HG02642 (cell line): ENCODE measurements at regions not wholly inside any gene's neighbourhood (a gene's known extent, or its start where the extent isn't known, plus 50 kb on each side); places are given as distances from the start of the nearest gene placed in this dataset.

ENCODE experiments used
- ATAC-seq: cut with Tn5 transposase; IDR thresholded peaks from one replicate; pipeline ENCODE4 v1.9.1; 2021; ENCODE audit warnings: mild to moderate bottlenecking; ENCODE audit not compliant: unreplicated experiment, poor library complexity

GRCh38 chr16:48011466-48011865 lies 144.3 kb downstream of the ABCC12 start:
- ATAC-seq, result no peak

- no peak for ATAC-seq
Measured at GRCh38 chr16:48008011-48008525, 147.7 kb downstream of the ABCC12 start.

- no peak for ATAC-seq
Measured at GRCh38 chr16:48004141-48004695, 151.6 kb downstream of the ABCC12 start.

GRCh38 chr16:48003206-48003907 lies 152.4 kb downstream of the ABCC12 start:
- ATAC-seq, result no peak

GRCh38 chr16:48001324-48001895 lies 154.4 kb downstream of the ABCC12 start:
- no peak for ATAC-seq

- no peak for ATAC-seq
Measured at GRCh38 chr16:48000622-48001021, 155.2 kb downstream of the ABCC12 start.

GRCh38 chr16:47999595-47999994 lies 156.2 kb downstream of the ABCC12 start:
- ATAC-seq, result no peak

- no peak for ATAC-seq
Measured at GRCh38 chr16:47995354-47995753, 160.4 kb downstream of the ABCC12 start.

- ATAC-seq, result no peak
Measured at GRCh38 chr16:47991491-47991890, 164.3 kb downstream of the ABCC12 start.

GRCh38 chr16:47990676-47991075 lies 165.1 kb downstream of the ABCC12 start:
- ATAC-seq, result no peak

- no peak for ATAC-seq
Measured at GRCh38 chr16:47987136-47987535, 168.7 kb downstream of the ABCC12 start.

- no peak for ATAC-seq
Measured at GRCh38 chr16:47986031-47986430, 169.8 kb downstream of the ABCC12 start.

GRCh38 chr16:47984669-47985068 lies 171.1 kb downstream of the ABCC12 start:
- no peak for ATAC-seq

- ATAC-seq, result no peak
Measured at GRCh38 chr16:47983999-47984580, 171.7 kb downstream of the ABCC12 start.

GRCh38 chr16:47980212-47980611 lies 175.6 kb downstream of the ABCC12 start:
- ATAC-seq, result no peak

- ATAC-seq, result no peak
Measured at GRCh38 chr16:47979616-47980182, 176.1 kb downstream of the ABCC12 start.

GRCh38 chr16:47979164-47979520 lies 176.7 kb downstream of the ABCC12 start:
- ATAC-seq, result no peak

- no peak for ATAC-seq
Measured at GRCh38 chr16:47978491-47979163, 177.2 kb downstream of the ABCC12 start.

GRCh38 chr16:47977802-47978201 lies 178.0 kb downstream of the ABCC12 start:
- ATAC-seq, result no peak

- ATAC-seq, result no peak
Measured at GRCh38 chr16:47976636-47977210, 179.1 kb downstream of the ABCC12 start.
